ENCODE measurements at regions not wholly inside any gene's neighbourhood (a gene's known extent, or its start where the extent isn't known, plus 50 kb on each side); places are given as distances from the start of the nearest gene placed in this dataset.

DNA sequence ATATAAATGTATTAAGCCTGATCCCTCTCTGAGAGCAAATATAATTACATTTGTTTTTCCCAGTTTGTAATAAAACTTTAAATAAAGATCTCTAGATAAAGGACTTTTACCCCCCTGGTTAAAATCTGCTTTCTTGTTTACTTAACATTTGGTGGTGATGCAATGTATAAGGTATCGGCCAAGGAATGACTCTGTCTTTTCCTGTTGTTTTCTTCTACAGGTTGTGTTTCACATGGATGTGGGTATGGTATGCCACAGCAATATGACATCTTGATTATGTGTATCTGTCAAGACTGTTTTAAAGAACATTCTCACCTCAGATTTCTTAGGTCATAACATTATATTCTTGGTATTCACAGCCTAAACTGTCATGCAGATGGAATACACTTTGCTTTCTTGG, 210.6 kb upstream of the NOVA1 start:
- no peaks in the 10 kb centered on the region for H3K36me3 ChIP-seq (ENCODE audit: insufficient read depth)
- no peaks in the 10 kb centered on the region for H3K4me1 ChIP-seq (ENCODE audit: insufficient read depth)
- 45% methylated on average over 1 of the region's 1 CpG for WGBS
- no peak overlapping the region for H3K27ac ChIP-seq (ENCODE audit: low read depth)
- no peak overlapping the region for H3K4me3 ChIP-seq (ENCODE audit: low read depth, low read length)
- DNase-seq (ENCODE audit: extremely low spot score), result no peak

DNA sequence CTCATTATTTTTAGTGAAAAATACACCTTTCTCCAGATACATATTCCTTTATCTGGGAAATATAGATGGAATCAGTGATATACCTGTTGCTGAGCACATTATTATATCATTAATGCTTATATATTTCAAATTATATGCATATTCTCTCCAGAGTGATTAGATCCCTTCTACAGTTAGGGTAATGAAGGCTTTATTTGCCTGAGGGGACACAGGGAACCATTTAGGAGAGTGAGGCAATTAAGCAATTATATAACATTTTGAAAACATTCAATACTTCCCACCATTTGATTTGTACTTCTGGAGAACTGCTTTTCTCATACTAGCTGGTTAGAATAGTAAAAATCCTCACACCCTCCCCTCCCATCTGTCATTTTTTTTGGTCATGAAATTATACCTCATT, 212.8 kb upstream of the NOVA1 start:
- H3K36me3 ChIP-seq (ENCODE audit: insufficient read depth), result no peaks in the 10 kb centered on the region
- no peak overlapping the region for H3K27ac ChIP-seq (ENCODE audit: low read depth)
- DNase-seq (ENCODE audit: extremely low spot score), result no peak
- no peak overlapping the region for H3K4me3 ChIP-seq (ENCODE audit: low read depth, low read length)
- no peaks in the 10 kb centered on the region for H3K4me1 ChIP-seq (ENCODE audit: insufficient read depth)

DNA sequence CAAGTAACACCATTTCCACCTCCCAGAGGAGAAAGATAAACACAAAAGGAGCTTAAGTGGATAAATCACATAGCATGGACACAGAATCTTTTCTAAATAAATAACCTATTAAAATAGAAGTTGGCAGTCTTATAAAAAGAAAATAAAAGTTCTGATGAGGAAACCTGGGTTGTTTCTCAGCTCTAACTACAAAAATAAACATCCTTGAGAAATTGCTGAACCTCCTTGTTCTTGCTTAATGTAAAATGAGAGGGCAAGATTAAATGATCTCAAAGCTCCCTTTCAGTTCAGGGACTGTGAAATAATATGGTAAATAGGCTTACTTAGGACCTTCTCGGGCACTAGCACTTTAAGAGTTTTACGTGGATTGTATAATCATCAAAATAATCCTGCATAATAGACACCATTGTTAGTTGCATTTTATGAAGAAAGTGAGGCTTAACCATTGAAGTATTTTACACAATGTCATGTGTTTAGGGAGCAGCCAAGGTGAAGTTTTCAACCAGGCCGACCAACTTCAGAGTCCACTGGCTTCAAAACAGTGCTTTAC, 214.0 kb upstream of the NOVA1 start:
- 59% methylated on average over 3 of the region's 3 CpGs for WGBS
- H3K4me1 ChIP-seq (ENCODE audit: insufficient read depth), result no peaks in the 10 kb centered on the region
- no peak for DNase-seq (ENCODE audit: extremely low spot score)
- no peaks in the 10 kb centered on the region for H3K36me3 ChIP-seq (ENCODE audit: insufficient read depth)
- H3K27ac ChIP-seq (ENCODE audit: low read depth), result no peak overlapping the region
- no peak overlapping the region for H3K4me3 ChIP-seq (ENCODE audit: low read depth, low read length)

DNA sequence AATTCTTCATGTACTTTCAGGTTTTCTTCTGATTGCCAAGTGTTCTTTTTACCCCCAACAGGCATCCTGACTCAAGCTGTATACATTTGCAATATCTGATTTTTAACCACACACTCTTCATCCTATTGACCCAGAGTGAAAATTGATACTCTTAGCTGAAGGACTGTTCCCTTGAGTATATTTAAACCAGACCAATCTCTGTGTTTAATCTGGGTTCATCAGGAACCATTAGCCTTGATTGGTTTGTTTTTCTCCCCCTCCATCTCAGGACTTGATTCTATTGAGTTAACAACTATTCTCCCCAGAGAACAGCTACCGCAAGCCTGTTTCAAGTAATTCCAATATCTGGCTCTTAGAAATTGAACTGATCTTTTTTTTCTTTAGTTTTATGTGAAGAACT, 222.3 kb upstream of the NOVA1 start:
- H3K36me3 ChIP-seq (ENCODE audit: insufficient read depth), result no peaks in the 10 kb centered on the region
- H3K27ac ChIP-seq (ENCODE audit: low read depth), result no peak overlapping the region
- H3K4me3 ChIP-seq (ENCODE audit: low read depth, low read length), result no peak overlapping the region
- H3K4me1 ChIP-seq (ENCODE audit: insufficient read depth), result no peaks in the 10 kb centered on the region
- WGBS, result 75% methylated on average over 1 of the region's 1 CpG
- DNase-seq (ENCODE audit: extremely low spot score), result no peak

DNA sequence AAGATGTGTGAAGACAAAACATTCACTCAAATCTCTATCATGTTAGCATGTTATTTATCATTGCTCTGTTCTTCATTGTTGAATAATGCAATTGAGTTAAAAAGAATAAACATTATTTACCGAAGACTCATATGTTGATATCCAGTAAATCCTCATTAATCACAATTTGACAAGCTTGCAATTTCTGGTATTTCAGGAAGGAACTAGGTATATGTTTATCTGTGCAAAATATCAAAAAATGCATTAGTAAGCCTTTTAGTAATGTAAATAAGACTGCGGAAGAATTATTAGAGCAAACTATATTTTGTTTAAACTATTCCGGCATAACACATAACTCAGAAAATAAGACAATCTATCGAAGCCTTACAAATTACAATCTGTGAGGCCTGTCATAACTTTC, 222.7 kb upstream of the NOVA1 start:
- Histone ChIP-seq H3K4me3 (ENCODE audit: low read depth, low read length) (no peak overlapping the region), H3K4me1 (ENCODE audit: insufficient read depth) (no peaks in the 10 kb centered on the region), H3K27ac (ENCODE audit: low read depth) (no peak overlapping the region), H3K36me3 (ENCODE audit: insufficient read depth) (no peaks in the 10 kb centered on the region)
- 54% methylated on average over 4 of the region's 4 CpGs for WGBS
- DNase-seq (ENCODE audit: extremely low spot score), result no peak

DNA sequence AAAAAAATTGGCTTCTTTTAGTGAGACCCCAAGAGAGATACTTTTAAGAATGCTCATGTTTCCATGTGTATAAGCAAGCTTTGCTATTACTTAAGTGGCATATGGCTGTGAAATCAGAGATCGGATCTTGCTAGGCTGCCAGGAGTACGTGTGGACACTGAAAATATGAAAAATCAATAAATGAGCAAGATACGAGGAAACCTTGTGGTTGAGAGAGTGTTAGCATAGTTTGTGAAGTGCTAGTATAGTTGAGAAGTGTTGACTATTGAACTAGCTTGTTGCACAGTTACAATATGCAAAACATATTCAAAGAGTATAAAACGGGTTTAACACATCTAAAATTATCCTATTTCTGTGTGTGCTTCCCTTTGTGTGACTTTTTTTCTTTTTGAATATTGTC, 230.9 kb upstream of the NOVA1 start:
- no peak overlapping the region for H3K27ac ChIP-seq (ENCODE audit: low read depth)
- H3K36me3 ChIP-seq (ENCODE audit: insufficient read depth), result no peaks in the 10 kb centered on the region
- H3K4me3 ChIP-seq (ENCODE audit: low read depth, low read length), result no peak overlapping the region
- no peaks in the 10 kb centered on the region for H3K4me1 ChIP-seq (ENCODE audit: insufficient read depth)
- WGBS, result 88% methylated on average over 4 of the region's 4 CpGs
- DNase-seq (ENCODE audit: extremely low spot score), result no peak

DNA sequence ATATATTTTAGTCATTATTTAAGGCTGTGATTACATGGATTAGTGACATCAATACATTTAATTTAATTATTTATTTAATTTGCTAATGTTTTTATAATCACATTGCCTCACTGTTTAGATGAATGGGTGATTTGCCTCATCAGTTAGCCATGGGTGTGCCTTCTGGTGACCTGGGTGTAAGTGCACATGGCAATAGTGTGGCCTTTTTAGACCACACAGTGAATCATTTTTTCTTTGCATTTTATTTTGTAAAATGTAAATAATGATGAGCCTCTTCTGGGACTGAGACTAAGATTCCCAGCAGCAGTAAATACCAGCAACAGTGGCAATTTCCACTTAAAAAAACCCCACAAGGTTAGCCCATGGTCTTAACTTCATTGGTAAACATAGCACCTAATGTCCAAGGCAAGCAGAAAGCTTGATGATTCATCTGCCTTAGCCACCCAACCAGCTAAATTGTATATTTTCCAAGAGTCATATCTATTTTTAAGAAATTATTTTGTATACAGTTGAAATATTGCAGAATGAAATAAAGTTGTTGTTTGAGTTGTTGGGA, 235.9 kb upstream of the NOVA1 start:
- DNase-seq (ENCODE audit: extremely low spot score), result no peak
- Histone ChIP-seq H3K27ac (ENCODE audit: low read depth) (no peak overlapping the region), H3K36me3 (ENCODE audit: insufficient read depth) (no peaks in the 10 kb centered on the region), H3K4me1 (ENCODE audit: insufficient read depth) (no peaks in the 10 kb centered on the region), H3K4me3 (ENCODE audit: low read depth, low read length) (no peak overlapping the region)

DNA sequence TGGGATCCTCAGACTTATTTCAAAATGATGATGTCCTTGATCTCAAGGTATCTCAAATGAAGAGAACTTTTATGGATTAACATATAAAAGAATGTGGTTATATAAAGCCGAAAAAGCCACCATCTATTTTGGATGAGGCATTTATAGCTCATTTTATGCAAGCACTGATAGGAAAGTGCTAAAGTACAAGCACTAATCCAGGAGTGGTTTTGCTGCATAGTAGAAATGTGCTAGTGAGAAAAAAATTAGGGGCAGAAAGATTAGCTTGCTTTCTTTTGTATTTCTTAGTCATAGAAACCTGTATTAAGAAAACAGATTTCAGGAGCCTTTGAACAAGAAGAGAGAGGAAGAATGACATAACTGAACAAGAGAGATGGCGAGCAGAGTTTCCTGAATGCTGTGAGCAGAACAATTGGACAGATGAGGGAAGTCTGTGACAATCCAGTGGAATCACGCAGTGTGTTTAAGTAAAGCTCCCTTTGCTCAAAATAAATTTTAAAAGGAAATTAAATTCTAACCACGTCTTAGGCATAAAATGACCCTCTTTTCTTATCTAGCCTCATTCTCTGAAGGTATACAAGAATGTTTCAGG, 238.2 kb upstream of the NOVA1 start:
- 52% methylated on average over 4 of the region's 4 CpGs for whole genome bisulfite sequencing
- Histone ChIP-seq H3K4me3 (ENCODE audit: low read depth, low read length) (no peak overlapping the region), H3K27ac (ENCODE audit: low read depth) (no peak overlapping the region), H3K4me1 (ENCODE audit: insufficient read depth) (no peaks in the 10 kb centered on the region), H3K36me3 (ENCODE audit: insufficient read depth) (no peaks in the 10 kb centered on the region)
- no peak for DNase-seq (ENCODE audit: extremely low spot score)

DNA sequence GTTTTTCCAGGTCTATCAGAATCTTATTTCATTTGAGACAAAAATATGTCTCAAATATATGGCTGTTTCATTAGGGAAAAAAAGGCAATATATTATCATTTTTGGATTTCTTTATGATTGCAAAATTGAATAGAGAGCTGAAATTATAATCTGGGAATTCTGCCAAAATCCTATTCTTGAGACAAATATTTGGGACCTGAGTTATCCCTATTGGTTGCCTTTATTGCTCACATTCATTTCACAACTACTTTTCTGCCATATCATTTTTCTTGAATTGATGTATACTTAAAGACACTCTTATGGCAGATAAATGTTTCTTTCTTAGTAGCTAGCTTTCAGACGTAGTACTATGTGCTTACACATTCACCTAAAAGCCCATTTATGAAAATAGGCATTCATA, 241.6 kb upstream of the NOVA1 start:
- no peak for DNase-seq (ENCODE audit: extremely low spot score)
- 66% methylated on average over 1 of the region's 1 CpG for WGBS
- Histone ChIP-seq H3K4me3 (ENCODE audit: low read depth, low read length) (no peak overlapping the region), H3K36me3 (ENCODE audit: insufficient read depth) (no peaks in the 10 kb centered on the region), H3K27ac (ENCODE audit: low read depth) (no peak overlapping the region), H3K4me1 (ENCODE audit: insufficient read depth) (no peaks in the 10 kb centered on the region)

DNA sequence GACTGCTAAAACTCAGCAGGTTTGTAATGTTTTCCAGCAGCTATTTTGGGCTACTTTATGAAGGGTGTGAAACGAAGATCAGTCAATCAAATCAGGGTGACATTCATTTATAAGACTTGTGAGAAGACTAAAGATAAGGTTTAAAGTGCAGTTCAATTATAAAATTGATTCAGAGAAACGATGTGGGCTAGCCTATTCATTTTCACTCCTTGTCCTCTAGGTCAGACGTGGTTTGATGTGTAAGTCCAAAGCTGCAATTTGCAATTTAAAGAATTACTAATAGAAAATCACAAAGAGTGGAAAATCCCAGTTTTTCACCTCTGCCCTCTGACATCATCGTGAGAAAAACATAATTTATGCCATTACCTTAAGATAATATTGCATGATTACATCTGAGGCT, 243.5 kb upstream of the NOVA1 start:
- Histone ChIP-seq H3K4me1 (ENCODE audit: insufficient read depth) (no peaks in the 10 kb centered on the region), H3K4me3 (ENCODE audit: low read depth, low read length) (no peak overlapping the region), H3K27ac (ENCODE audit: low read depth) (no peak overlapping the region), H3K36me3 (ENCODE audit: insufficient read depth) (no peaks in the 10 kb centered on the region)
- no peak for DNase-seq (ENCODE audit: extremely low spot score)
- WGBS, result 62% methylated on average over 4 of the region's 4 CpGs

DNA sequence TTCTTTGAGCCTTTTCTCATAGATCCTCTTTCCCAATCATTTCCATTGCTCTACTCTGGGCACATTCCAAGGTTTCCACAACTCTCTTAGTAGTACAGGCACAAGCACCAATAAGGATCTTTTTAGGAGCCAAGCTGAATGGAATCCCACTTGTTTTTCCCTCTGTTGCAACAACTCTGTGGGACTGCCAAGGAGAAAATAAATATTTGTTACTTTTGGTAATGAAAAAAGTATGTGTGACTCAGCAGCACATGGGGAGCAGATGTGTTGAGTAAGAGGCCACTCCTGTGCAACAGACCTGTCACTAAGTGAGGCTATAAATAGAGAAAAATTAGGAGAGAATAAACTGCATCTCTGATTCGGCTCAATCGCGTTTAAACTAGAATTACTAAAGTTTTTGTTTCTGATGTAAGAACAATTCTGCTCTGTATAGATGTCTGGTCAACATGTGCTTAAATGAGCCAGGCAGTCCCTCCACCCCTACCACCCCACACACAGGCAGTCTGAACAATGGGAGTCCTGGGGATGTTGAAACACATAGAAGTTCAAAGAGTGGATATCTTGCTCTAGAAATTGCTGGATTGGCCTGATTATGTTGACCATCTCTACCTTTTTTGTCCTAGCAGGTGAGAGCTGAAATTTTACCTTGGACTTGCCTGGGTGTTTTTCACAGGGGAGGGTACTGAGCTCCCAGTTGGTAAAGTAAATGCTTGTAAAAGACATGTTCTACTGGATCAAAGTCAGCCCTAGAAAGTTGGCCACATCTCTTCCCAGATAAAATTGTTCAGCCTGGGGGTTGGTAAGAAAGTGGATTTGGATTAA, 244.3 kb upstream of the NOVA1 start:
- no peaks in the 10 kb centered on the region for H3K36me3 ChIP-seq (ENCODE audit: insufficient read depth)
- H3K27ac ChIP-seq (ENCODE audit: low read depth), result no peak overlapping the region
- no peak for DNase-seq (ENCODE audit: extremely low spot score)
- H3K4me1 ChIP-seq (ENCODE audit: insufficient read depth), result no peaks in the 10 kb centered on the region
- WGBS, result 43% methylated on average over 3 of the region's 3 CpGs
- H3K4me3 ChIP-seq (ENCODE audit: low read depth, low read length), result no peak overlapping the region

DNA sequence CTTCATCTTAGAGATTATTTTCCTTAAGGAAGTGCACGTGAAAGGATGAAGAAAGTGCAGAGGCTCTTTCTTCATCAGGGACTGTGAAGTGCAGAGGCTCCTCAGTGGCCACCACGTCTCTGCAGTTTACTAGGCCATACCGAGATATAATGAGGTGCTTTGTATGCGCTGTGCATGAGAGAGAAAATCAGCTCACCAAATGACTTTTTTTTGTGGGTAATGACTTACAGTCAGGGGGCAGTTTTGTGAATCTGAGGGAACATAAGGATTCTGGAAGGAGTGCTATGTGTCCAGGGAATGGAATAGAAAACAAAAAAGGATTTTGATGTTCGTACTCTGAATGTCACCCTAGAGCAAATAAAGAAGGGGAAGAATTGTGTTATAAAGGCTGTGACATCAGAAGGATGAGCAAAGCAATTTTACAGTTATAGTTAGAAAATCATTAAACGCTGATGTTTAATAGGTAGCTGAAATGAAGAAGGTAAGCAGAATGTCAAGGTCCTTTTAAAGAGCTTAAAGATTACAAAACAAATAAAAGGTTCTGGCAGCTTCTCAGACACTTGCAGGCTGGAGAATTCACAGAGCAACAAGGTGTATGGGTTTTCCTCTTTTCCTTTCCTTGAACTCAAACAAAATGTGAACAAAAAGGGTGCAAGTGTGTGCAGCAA, 247.5 kb upstream of the NOVA1 start:
- H3K27ac ChIP-seq (ENCODE audit: low read depth), result no peak overlapping the region
- 65% methylated on average over 6 of the region's 6 CpGs for WGBS
- DNase-seq (ENCODE audit: extremely low spot score), result no peak
- H3K36me3 ChIP-seq (ENCODE audit: insufficient read depth), result no peaks in the 10 kb centered on the region
- no peak overlapping the region for H3K4me3 ChIP-seq (ENCODE audit: low read depth, low read length)
- H3K4me1 ChIP-seq (ENCODE audit: insufficient read depth), result no peaks in the 10 kb centered on the region

DNA sequence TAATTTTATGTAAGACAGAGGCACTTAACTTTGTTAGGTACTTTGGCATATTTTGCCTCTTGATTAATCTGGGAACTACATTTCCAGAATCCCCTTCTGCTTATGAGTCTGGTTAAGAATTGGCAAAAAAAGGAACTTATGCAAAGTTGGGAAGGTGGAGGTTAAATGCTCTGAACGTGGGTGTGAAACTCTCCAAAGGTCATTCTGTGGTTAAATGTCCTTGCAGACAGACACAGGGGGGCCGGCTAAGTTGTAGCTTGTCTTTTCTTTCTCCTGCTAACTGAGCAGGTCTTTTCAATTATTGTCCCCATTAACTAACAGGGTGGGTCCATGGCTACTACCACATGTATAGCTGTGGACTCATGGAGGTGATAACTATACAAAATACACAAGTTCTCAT, 248.6 kb upstream of the NOVA1 start:
- H3K27ac ChIP-seq (ENCODE audit: low read depth), result no peak overlapping the region
- no peaks in the 10 kb centered on the region for H3K36me3 ChIP-seq (ENCODE audit: insufficient read depth)
- no peak for DNase-seq (ENCODE audit: extremely low spot score)
- no peak overlapping the region for H3K4me3 ChIP-seq (ENCODE audit: low read depth, low read length)
- no peaks in the 10 kb centered on the region for H3K4me1 ChIP-seq (ENCODE audit: insufficient read depth)
- 44% methylated on average over 2 of the region's 2 CpGs for WGBS

DNA sequence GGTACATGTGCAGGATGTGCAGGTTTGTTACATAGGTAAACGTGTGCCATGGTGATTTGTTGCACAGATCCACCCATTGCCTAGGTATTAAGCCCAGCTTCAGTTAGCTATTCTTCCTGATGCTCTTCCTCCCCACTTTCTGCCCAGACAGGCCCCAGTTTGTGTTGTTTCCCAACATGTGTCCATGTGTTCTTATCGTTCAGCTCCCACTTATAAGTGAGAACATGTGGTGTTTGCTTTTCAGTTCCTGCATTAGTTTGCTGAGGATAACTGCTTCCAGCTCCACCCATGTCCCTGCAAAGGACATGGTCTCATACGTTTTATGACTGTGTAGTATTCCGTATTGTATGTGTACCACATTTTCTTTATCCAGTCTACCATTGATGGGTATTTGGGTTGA, 251.7 kb upstream of the NOVA1 start:
- H3K4me1 ChIP-seq (ENCODE audit: insufficient read depth), result no peaks in the 10 kb centered on the region
- WGBS, result 77% methylated on average over 4 of the region's 4 CpGs
- no peak overlapping the region for H3K27ac ChIP-seq (ENCODE audit: low read depth)
- no peak overlapping the region for H3K4me3 ChIP-seq (ENCODE audit: low read depth, low read length)
- DNase-seq (ENCODE audit: extremely low spot score), result no peak
- H3K36me3 ChIP-seq (ENCODE audit: insufficient read depth), result no peaks in the 10 kb centered on the region

Measured in urinary bladder (tissue), 3 donors.